Bronchial epithelial cell (primary cell): ENCODE measurements at regions not wholly inside any gene's neighbourhood (a gene's known extent, or its start where the extent isn't known, plus 50 kb on each side); places are given as distances from the start of the nearest gene placed in this dataset.

ENCODE experiments used
- DNase-seq: peaks from one replicate; pipeline ENCODE4 v3.0.0-alpha.2; 2010; ENCODE audit warnings: low read depth
- FAIRE-seq: peaks from 2 replicates; lab custom pipeline; 2011; peaks lifted over from hg19 to GRCh38; lab: Jason Lieb, UNC
- H3K27me3 ChIP-seq: 2 replicates; pipeline ENCODE4 v1.5.1; 2011; ENCODE audit warnings: low read length; ENCODE audit not compliant: control insufficient read depth, insufficient read depth
- H3K36me3 ChIP-seq: 2 replicates; pipeline ENCODE4 v1.5.1; 2011; ENCODE audit warnings: low read length; ENCODE audit not compliant: control insufficient read depth, insufficient read depth
- H3K4me3 ChIP-seq: 2 replicates; pipeline ENCODE4 v1.5.1; 2011; ENCODE audit warnings: mild to moderate bottlenecking, low read depth, low read length, control low read depth
- CTCF ChIP-seq: IDR thresholded peaks from 2 replicates; pipeline ENCODE4 v1.5.1; 2011; ENCODE audit warnings: mild to moderate bottlenecking, moderate library complexity, low read length, control low read depth, inconsistent platforms; ENCODE audit not compliant: insufficient read depth, severe bottlenecking

DNA sequence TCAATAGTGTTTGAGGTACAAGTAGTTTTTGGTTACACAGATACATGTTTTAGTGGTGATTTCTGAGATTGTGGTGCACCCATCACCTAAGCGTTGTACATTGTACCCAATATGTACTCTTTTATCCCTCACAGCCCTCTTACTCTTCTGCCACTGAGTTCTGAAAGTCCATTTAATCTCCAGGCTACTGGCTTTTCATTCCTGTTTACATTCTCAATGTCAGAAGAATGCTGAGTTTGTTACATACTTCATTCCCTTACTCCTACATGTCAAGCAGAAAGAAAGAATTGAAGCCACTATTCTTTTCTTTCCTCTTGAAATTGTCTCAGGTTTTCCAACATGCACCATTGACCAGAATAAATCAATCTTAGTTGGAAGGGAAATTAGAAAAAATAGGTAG is 1565.9 kb downstream of the PLA2G4A start:
- Histone ChIP-seq H3K4me3 (no peak overlapping the region), H3K36me3 (no peaks in the 10 kb centered on the region), H3K27me3 (no peaks in the 10 kb centered on the region)
- no peak for FAIRE-seq
- no peak for TF ChIP-seq CTCF
- DNase-seq, result no peak

GRCh38 chr1:188397521-188397920 is 1568.8 kb downstream of the PLA2G4A start:
- Histone ChIP-seq H3K27me3 (no peaks in the 10 kb centered on the region), H3K36me3 (no peaks in the 10 kb centered on the region), H3K4me3 (no peak overlapping the region)
- TF ChIP-seq CTCF, result no peak
- DNase-seq (no peak), FAIRE-seq (no peak)

DNA sequence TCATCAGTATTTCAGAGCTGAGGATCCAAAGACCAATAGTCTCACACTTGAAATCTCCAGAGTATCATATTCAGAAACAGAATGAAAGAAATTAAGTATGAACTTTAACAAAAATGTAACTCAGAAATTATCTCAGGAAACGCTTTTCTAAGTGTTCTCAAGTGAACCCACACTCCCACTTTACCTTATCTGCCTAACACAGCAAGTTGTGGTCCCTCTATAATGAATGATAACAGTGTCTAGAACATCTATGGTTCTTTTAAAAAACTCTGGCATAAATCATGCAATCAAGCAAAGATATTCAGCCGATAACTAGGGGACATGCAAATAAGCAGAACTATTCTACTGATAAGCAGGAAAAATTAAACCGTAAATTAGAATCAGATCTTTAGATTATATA is 1574.2 kb downstream of the PLA2G4A start:
- H3K27me3 ChIP-seq, result no peaks in the 10 kb centered on the region
- no peak for FAIRE-seq

GRCh38 chr1:188406636-188407035 is 1577.9 kb downstream of the PLA2G4A start:
- no peak for FAIRE-seq
- no peak overlapping the region for H3K4me3 ChIP-seq

More for the DNA sequence above, 1574.2 kb downstream of the PLA2G4A start:
- no peak overlapping the region for H3K4me3 ChIP-seq
- no peak for DNase-seq
- no peak for TF ChIP-seq CTCF
- no peaks in the 10 kb centered on the region for H3K36me3 ChIP-seq

GRCh38 chr1:188420177-188420576 is 1591.4 kb downstream of the PLA2G4A start:
- no peak for TF ChIP-seq CTCF
- no peaks in the 10 kb centered on the region for H3K36me3 ChIP-seq
- DNase-seq, result no peak
- no peak overlapping the region for H3K4me3 ChIP-seq
- FAIRE-seq, result no peak
- H3K27me3 ChIP-seq, result no peaks in the 10 kb centered on the region

More at GRCh38 chr1:188406636-188407035, 1577.9 kb downstream of the PLA2G4A start:
- Histone ChIP-seq H3K27me3 (no peaks in the 10 kb centered on the region), H3K36me3 (no peaks in the 10 kb centered on the region)
- no peak for TF ChIP-seq CTCF
- no peak for DNase-seq

DNA sequence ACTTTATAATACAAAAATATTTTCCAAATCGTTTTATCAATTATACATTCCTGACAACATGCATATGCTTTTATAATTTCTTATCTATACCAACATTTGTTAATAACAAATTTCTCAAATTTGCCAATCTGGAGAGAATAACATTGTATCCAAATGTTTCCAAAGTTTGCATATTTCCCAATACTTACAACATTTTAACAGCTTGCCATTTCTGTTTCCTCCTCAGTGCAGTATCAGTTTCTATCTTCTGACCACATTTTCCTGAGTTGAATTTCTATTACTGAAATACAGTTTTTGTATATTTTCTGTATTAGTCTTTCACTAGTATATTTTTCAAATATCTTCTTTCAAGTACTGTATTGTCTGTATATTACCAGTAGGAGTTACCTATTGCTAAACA is 1594.3 kb downstream of the PLA2G4A start:
- no peaks in the 10 kb centered on the region for H3K27me3 ChIP-seq
- no peaks in the 10 kb centered on the region for H3K36me3 ChIP-seq
- no peak for TF ChIP-seq CTCF
- DNase-seq, result no peak
- FAIRE-seq, result no peak
- H3K4me3 ChIP-seq, result no peak overlapping the region
